Adrenal gland (tissue), 9 donors: ENCODE measurements at regions not wholly inside any gene's neighbourhood (a gene's known extent, or its start where the extent isn't known, plus 50 kb on each side); places are given as distances from the start of the nearest gene placed in this dataset.

Source experiments
- DNase-seq, 7 donors: peaks; one replicate each; pipeline ENCODE4 v3.0.0-alpha.2; 2019 to 2020
- H3K27ac ChIP-seq, 5 donors: fragments of 200-600 bp; sonication (generic) in 4 of 5; 1 replicate in 3 of 5; 2 replicates in 2 of 5; pipeline versions ENCODE4 v1.5.1 to v1.8.0; 2016 to 2020; ENCODE audit warnings: mild to moderate bottlenecking in 1 of 5
- H3K27me3 ChIP-seq: fragments of 200-600 bp; 2 replicates; pipeline ENCODE4 v1.8.0; 2021
- H3K36me3 ChIP-seq, 2 donors: fragments of 200-600 bp; replicated peaks in 1 of 2; 1 replicate in 1 of 2; 2 replicates in 1 of 2; pipeline versions ENCODE4 v1.5.1 to v1.8.0; 2018 to 2022
- H3K4me1 ChIP-seq, 2 donors: fragments of 200-600 bp; replicated peaks in 1 of 2; 1 replicate in 1 of 2; 2 replicates in 1 of 2; pipeline versions ENCODE4 v1.5.1 to v1.8.0; 2018 to 2021
- H3K4me3 ChIP-seq, 4 donors: fragments of 200-600 bp; sonication (generic) in 3 of 4; one replicate each; pipeline ENCODE4 v1.5.1; 2016 to 2018
- H3K9me3 ChIP-seq, 3 donors: fragments of 200-600 bp; sonication (generic) in 1 of 3; replicated peaks in 1 of 3; 1 replicate in 2 of 3; 2 replicates in 1 of 3; pipeline versions ENCODE4 v1.5.1 to v1.8.0; 2016 to 2021
- CTCF ChIP-seq, 6 experiments: fragments of 450-650 bp in 4 of 6; fragments of 200-600 bp in 2 of 6; sonication (generic) in 1 of 6; IDR thresholded peaks; 1 replicate in 5 of 6; 2 replicates in 1 of 6; pipeline versions ENCODE4 v1.5.1 to v1.8.0; 2016 to 2021; ENCODE audit warnings: antibody characterized with exemption in 6 of 6, mild to moderate bottlenecking in 2 of 6, moderate library complexity in 1 of 6
- POLR2A ChIP-seq, 2 donors: fragments of 450-650 bp; IDR thresholded peaks; one replicate each; pipeline ENCODE4 v1.6.1; 2017; ENCODE audit warnings: antibody characterized with exemption in 2 of 2, mild to moderate bottlenecking in 2 of 2, moderate library complexity in 1 of 2
- WGBS, 4 donors: extraction: QIAGEN DNeasy Blood & Tissue Kit in 2 of 4; methylation state at CpG; one replicate each; pipeline versions ENCODE4 v1.1.5 to v1.1.7; 2013 to 2017; 5-methylcytosine and 5-hydroxymethylcytosine counted together
- intact Hi-C, 2 donors: fragments of 100-400 bp; cut with DNase I; formaldehyde crosslinking; loops; one replicate each; pipeline versions ENCODE4 v1.14.1 to v1.15.0; 2022 to 2023
- donor health status: healthy with polysubstance abuse.
- donor health status: Bipolar disorder and iron deficiency.
- donor health status: DM: yes; HTN: yes; CAD: no.
- donor health status: DM: no; HTN: no; CAD: no.
- donor health status: DM: no; HTN: no; CAD: no.

- no peak for DNase-seq
- Histone ChIP-seq H3K36me3 (no peaks in the 10 kb centered on the region), H3K4me1 (no peaks in the 10 kb centered on the region), H3K27me3 (no peaks in the 10 kb centered on the region), H3K27ac (no peak overlapping the region), H3K4me3 (no peak overlapping the region), H3K9me3 (no peaks in the 10 kb centered on the region)
- WGBS, 4 donors = 75 to 91% (median 83%) methylated on average over 1 of the region's 1 CpG
- no peak for TF ChIP-seq POLR2A (IDR thresholded peaks at IDR 0.05)
- TF ChIP-seq CTCF (IDR thresholded peaks at IDR 0.05) = no peak
- intact Hi-C loops = no loop called here
Observed at GRCh38 chr2:12870692-12871091, 154.0 kb downstream of the TRIB2 start.

DNA sequence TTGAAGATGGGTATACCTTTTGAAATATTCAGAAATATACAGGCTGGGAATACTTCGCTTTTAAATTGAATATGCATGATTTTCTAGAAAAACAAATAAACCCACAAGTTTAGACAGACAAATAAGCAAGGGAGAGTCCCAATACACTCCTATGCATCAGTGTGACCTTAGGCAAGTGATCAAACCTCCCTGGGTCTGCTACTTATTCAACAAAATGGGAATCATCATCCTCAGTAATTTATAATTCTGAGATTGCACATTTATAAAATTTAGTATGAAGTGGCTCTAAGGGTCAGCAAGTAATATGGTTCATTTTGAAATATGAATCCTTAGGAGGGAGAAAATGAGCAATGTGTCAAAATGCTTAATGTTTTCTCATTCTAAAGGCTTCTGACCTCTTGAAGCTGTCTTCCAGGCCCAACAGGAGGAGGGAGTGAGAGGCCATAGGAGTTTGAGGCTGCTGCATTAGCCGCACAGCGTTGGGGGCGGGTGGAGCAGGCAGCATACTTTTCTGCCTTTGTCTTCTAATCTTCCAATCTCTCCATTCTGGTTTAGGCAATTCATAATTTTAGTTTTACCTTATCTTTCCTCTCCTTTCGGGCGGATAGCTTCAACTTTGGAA lies 155.1 kb downstream of the TRIB2 start:
- no peaks in the 10 kb centered on the region for H3K27me3 ChIP-seq
- H3K4me1 ChIP-seq = no peaks in the 10 kb centered on the region
- intact Hi-C loops = no loop called here
- no peak for DNase-seq
- TF ChIP-seq POLR2A (IDR thresholded peaks at IDR 0.05) (no peak), CTCF (IDR thresholded peaks at IDR 0.05) (no peak)
- no peaks in the 10 kb centered on the region for H3K9me3 ChIP-seq
- H3K27ac ChIP-seq = no peak overlapping the region
- peak overlapping the region in 1 of 4 donors; percentile 13 for H3K4me3 ChIP-seq
- H3K36me3 ChIP-seq = no peaks in the 10 kb centered on the region
- WGBS, 4 donors = 83 to 91% (median 89%) methylated on average over 6 of the region's 6 CpGs

DNA sequence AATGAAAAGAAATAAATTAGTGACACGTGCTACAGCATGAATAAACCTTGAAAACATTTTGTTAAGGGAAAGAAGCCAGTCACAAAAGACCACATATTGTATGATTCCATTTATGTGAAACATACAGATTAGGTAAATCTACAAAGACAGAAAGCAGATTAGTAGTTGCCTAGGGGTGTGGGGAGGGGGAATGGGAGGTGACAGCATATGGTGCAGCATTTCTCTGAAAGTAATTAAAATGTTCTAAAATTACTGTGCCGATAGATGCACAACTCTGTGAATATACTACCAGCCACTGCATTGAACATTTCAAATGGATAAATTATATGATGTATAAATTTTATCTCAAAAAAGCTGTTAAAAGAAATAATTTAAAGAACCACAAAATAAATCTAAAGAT lies 161.0 kb downstream of the TRIB2 start:
- no peak for DNase-seq
- WGBS, 4 donors = 79 to 89% (median 82%) methylated on average over 2 of the region's 2 CpGs
- intact Hi-C loops = no loop called here
- no peak overlapping the region for H3K27ac ChIP-seq
- H3K4me1 ChIP-seq = no peaks in the 10 kb centered on the region
- TF ChIP-seq POLR2A (IDR thresholded peaks at IDR 0.05) = no peak
- TF ChIP-seq CTCF (IDR thresholded peaks at IDR 0.05) = no peak
- no peak overlapping the region for H3K4me3 ChIP-seq
- H3K9me3 ChIP-seq = no peaks in the 10 kb centered on the region
- H3K27me3 ChIP-seq = no peaks in the 10 kb centered on the region
- no peaks in the 10 kb centered on the region for H3K36me3 ChIP-seq

DNA sequence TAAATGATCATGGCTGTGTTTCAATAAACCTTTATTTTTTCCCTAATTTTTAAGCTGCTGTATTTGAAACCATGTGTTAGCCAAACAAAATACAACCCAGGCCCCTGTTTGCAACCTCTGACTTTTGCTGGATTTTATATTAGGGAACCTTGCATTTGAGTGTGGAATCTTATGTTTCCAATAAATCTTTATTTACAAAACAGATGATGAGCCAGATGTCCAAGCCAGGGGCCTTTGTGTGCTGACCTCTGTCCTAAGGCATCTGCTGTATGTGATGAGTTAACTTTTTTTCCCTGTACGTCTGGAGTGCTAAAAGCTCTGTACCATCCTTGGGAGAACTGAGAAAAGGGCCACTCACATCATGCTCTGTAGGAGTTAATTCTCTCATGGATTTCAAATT lies 162.9 kb downstream of the TRIB2 start:
- Histone ChIP-seq H3K27me3 (no peaks in the 10 kb centered on the region), H3K4me3 (no peak overlapping the region), H3K27ac (no peak overlapping the region), H3K36me3 (no peaks in the 10 kb centered on the region), H3K9me3 (no peaks in the 10 kb centered on the region), H3K4me1 (peaks cover 5 to 9% of the 10 kb centered on the region in 2 donors)
- intact Hi-C loops = no loop called here
- TF ChIP-seq POLR2A (IDR thresholded peaks at IDR 0.05) (no peak), CTCF (IDR thresholded peaks at IDR 0.05) (no peak)
- WGBS, 4 donors = 53 to 71% (median 59%) methylated on average over 1 of the region's 1 CpG
- DNase-seq = no peak
